ENCODE measurements at regions not wholly inside any gene's neighbourhood (a gene's known extent, or its start where the extent isn't known, plus 50 kb on each side); places are given as distances from the start of the nearest gene placed in this dataset.

GRCh38 chr10:78628976-78629375 lies 439.8 kb upstream of the ZMIZ1 start:
- no peak for DNase-seq (ENCODE audit: extremely low read depth, low read depth)
- H3K4me3 ChIP-seq (replicated peaks; ENCODE audit: low read depth, low read length), result no peak overlapping the region
- no peak for TF ChIP-seq CTCF (IDR thresholded peaks at IDR 0.05; ENCODE audit: low read depth, low read length, missing control alignments)

- no peak for DNase-seq (ENCODE audit: extremely low read depth, low read depth)
- no peak overlapping the region for H3K4me3 ChIP-seq (replicated peaks; ENCODE audit: low read depth, low read length)
- no peak for TF ChIP-seq CTCF (IDR thresholded peaks at IDR 0.05; ENCODE audit: low read depth, low read length, missing control alignments)
Measured at GRCh38 chr10:78629773-78630172, 439.0 kb upstream of the ZMIZ1 start.

GRCh38 chr10:78630944-78631838 lies 437.6 kb upstream of the ZMIZ1 start:
- no peak overlapping the region for H3K4me3 ChIP-seq (replicated peaks; ENCODE audit: low read depth, low read length)
- DNase-seq (ENCODE audit: extremely low read depth, low read depth), result no peak
- no peak for TF ChIP-seq CTCF (IDR thresholded peaks at IDR 0.05; ENCODE audit: low read depth, low read length, missing control alignments)

GRCh38 chr10:78634389-78634815 lies 434.4 kb upstream of the ZMIZ1 start:
- TF ChIP-seq CTCF (IDR thresholded peaks at IDR 0.05; ENCODE audit: low read depth, low read length, missing control alignments), result no peak

GRCh38 chr10:78634835-78635234 lies 433.9 kb upstream of the ZMIZ1 start:
- no peak overlapping the region for H3K4me3 ChIP-seq (replicated peaks; ENCODE audit: low read depth, low read length)

More at GRCh38 chr10:78634389-78634815, 434.4 kb upstream of the ZMIZ1 start:
- no peak overlapping the region for H3K4me3 ChIP-seq (replicated peaks; ENCODE audit: low read depth, low read length)
- no peak for DNase-seq (ENCODE audit: extremely low read depth, low read depth)

GRCh38 chr10:78639629-78640028 lies 429.1 kb upstream of the ZMIZ1 start:
- no peak for DNase-seq (ENCODE audit: extremely low read depth, low read depth)
- H3K4me3 ChIP-seq (replicated peaks; ENCODE audit: low read depth, low read length), result no peak overlapping the region
- TF ChIP-seq CTCF (IDR thresholded peaks at IDR 0.05; ENCODE audit: low read depth, low read length, missing control alignments), result no peak

More at GRCh38 chr10:78634835-78635234, 433.9 kb upstream of the ZMIZ1 start:
- no peak for TF ChIP-seq CTCF (IDR thresholded peaks at IDR 0.05; ENCODE audit: low read depth, low read length, missing control alignments)
- no peak for DNase-seq (ENCODE audit: extremely low read depth, low read depth)
